HG02870 (cell line): ENCODE measurements at regions not wholly inside any gene's neighbourhood (a gene's known extent, or its start where the extent isn't known, plus 50 kb on each side); places are given as distances from the start of the nearest gene placed in this dataset.
"Not testable (repeated sequence)": the region's sequence is repeated elsewhere in the genome, so short reads cannot be mapped to it uniquely, and the experiment has no call there.

Experiments used
- ATAC-seq: cut with Tn5 transposase; IDR thresholded peaks from one replicate; pipeline ENCODE4 v1.9.1; 2021; ENCODE audit warnings: mild to moderate bottlenecking, moderate library complexity; ENCODE audit not compliant: unreplicated experiment

- no peak for ATAC-seq
Measured at GRCh38 chr5:96110300-96110699, 148.6 kb upstream of the ELL2 start.

- ATAC-seq: not testable (repeated sequence)
Measured at GRCh38 chr5:96108629-96109028, 147.0 kb upstream of the ELL2 start.

GRCh38 chr5:96103829-96104228, 142.2 kb upstream of the ELL2 start:
- ATAC-seq: not testable (repeated sequence)

- ATAC-seq: no peak
Measured at GRCh38 chr5:96101358-96102089, 139.9 kb upstream of the ELL2 start.

GRCh38 chr5:96097488-96097887, 135.8 kb upstream of the ELL2 start:
- ATAC-seq: not testable (repeated sequence)

- ATAC-seq: no peak
Measured at GRCh38 chr5:96096724-96097123, 135.1 kb upstream of the ELL2 start.

- ATAC-seq: no peak
Measured at GRCh38 chr5:96094904-96095303, 133.3 kb upstream of the ELL2 start.

GRCh38 chr5:96093890-96094381, 132.3 kb upstream of the ELL2 start:
- ATAC-seq: no peak

GRCh38 chr5:96093340-96093739, 131.7 kb upstream of the ELL2 start:
- ATAC-seq: no peak

- ATAC-seq: no peak
Measured at GRCh38 chr5:96091874-96092273, 130.2 kb upstream of the ELL2 start.

- ATAC-seq: no peak
Measured at GRCh38 chr5:96090215-96090614, 128.6 kb upstream of the ELL2 start.

GRCh38 chr5:96088706-96089498, 127.3 kb upstream of the ELL2 start:
- no peak for ATAC-seq

GRCh38 chr5:96087939-96088338, 126.3 kb upstream of the ELL2 start:
- no peak for ATAC-seq

- ATAC-seq: no peak
Measured at GRCh38 chr5:96084874-96085506, 123.3 kb upstream of the ELL2 start.

- no peak for ATAC-seq
Measured at GRCh38 chr5:96083361-96083881, 121.8 kb upstream of the ELL2 start.

- no peak for ATAC-seq
Measured at GRCh38 chr5:96081276-96081858, 119.7 kb upstream of the ELL2 start.

- ATAC-seq: no peak
Measured at GRCh38 chr5:96080557-96080956, 118.9 kb upstream of the ELL2 start.

- no peak for ATAC-seq
Measured at GRCh38 chr5:96079962-96080361, 118.3 kb upstream of the ELL2 start.

- no peak for ATAC-seq
Measured at GRCh38 chr5:96079075-96079474, 117.4 kb upstream of the ELL2 start.

- ATAC-seq: no peak
Measured at GRCh38 chr5:96076451-96076850, 114.8 kb upstream of the ELL2 start.
